ENCODE measurements at regions not wholly inside any gene's neighbourhood (a gene's known extent, or its start where the extent isn't known, plus 50 kb on each side); places are given as distances from the start of the nearest gene placed in this dataset.

GRCh38 chr7:153628406-153628805 is 423.8 kb upstream of the DPP6 start:
- DNase-seq, result peak in 1 of 2 donors; percentile 26
- Histone ChIP-seq H3K27ac (no peak overlapping the region), H3K36me3 (no peaks in the 10 kb centered on the region), H3K9me3 (no peaks in the 10 kb centered on the region), H3K4me3 (replicated peaks in 1 of 3) (no peak overlapping the region), H3K27me3 (no peaks in the 10 kb centered on the region), H3K4me1 (peaks cover 0 to 3% of the 10 kb centered on the region in 2 donors)
- 57 to 58% methylated on average over 6 of the region's 6 CpGs for WGBS, 2 donors
- TF ChIP-seq CTCF (IDR thresholded peaks at IDR 0.05), result no peak
- TF ChIP-seq POLR2A (IDR thresholded peaks at IDR 0.05), result no peak
- intact Hi-C loops (cut with DNase I), result no loop called here

GRCh38 chr7:153628825-153629224 is 423.4 kb upstream of the DPP6 start:
- H3K4me3 ChIP-seq (replicated peaks in 1 of 3), result no peak overlapping the region
- no peak for DNase-seq
- 72 to 83% methylated on average over 1 of the region's 1 CpG for WGBS, 2 donors
- H3K27me3 ChIP-seq, result no peaks in the 10 kb centered on the region
- TF ChIP-seq CTCF (IDR thresholded peaks at IDR 0.05) (no peak), POLR2A (IDR thresholded peaks at IDR 0.05) (no peak)
- H3K36me3 ChIP-seq, result no peaks in the 10 kb centered on the region
- no peak overlapping the region for H3K27ac ChIP-seq
- no peaks in the 10 kb centered on the region for H3K9me3 ChIP-seq
- intact Hi-C loops (cut with DNase I), result no loop called here
- peaks cover 0 to 3% of the 10 kb centered on the region in 2 donors for H3K4me1 ChIP-seq

GRCh38 chr7:153638821-153639435 is 413.3 kb upstream of the DPP6 start:
- intact Hi-C loops (cut with DNase I), result no loop called here
- no peak for DNase-seq
- WGBS, 2 donors, result 89 to 93% methylated on average over 10 of the region's 10 CpGs

GRCh38 chr7:153640586-153640985 is 411.6 kb upstream of the DPP6 start:
- no peaks in the 10 kb centered on the region for H3K9me3 ChIP-seq
- intact Hi-C loops (cut with DNase I), result no loop called here
- H3K27me3 ChIP-seq, result no peaks in the 10 kb centered on the region
- H3K4me3 ChIP-seq (replicated peaks in 1 of 3), result no peak overlapping the region
- H3K4me1 ChIP-seq, result no peaks in the 10 kb centered on the region
- TF ChIP-seq POLR2A (IDR thresholded peaks at IDR 0.05) (no peak), CTCF (IDR thresholded peaks at IDR 0.05) (no peak)
- no peak for DNase-seq
- no peak overlapping the region for H3K27ac ChIP-seq
- no peaks in the 10 kb centered on the region for H3K36me3 ChIP-seq
- 45 to 55% methylated on average over 2 of the region's 2 CpGs for WGBS, 2 donors

More at GRCh38 chr7:153638821-153639435, 413.3 kb upstream of the DPP6 start:
- Histone ChIP-seq H3K36me3 (no peaks in the 10 kb centered on the region), H3K27me3 (no peaks in the 10 kb centered on the region), H3K9me3 (no peaks in the 10 kb centered on the region), H3K4me1 (no peaks in the 10 kb centered on the region), H3K4me3 (replicated peaks in 1 of 3) (no peak overlapping the region), H3K27ac (no peak overlapping the region)
- TF ChIP-seq CTCF (IDR thresholded peaks at IDR 0.05) (no peak), POLR2A (IDR thresholded peaks at IDR 0.05) (no peak)

GRCh38 chr7:153641199-153641598 is 411.0 kb upstream of the DPP6 start:
- 70 to 83% methylated on average over 4 of the region's 4 CpGs for WGBS, 2 donors
- H3K27ac ChIP-seq, result no peak overlapping the region
- H3K4me1 ChIP-seq, result no peaks in the 10 kb centered on the region
- H3K27me3 ChIP-seq, result no peaks in the 10 kb centered on the region
- H3K4me3 ChIP-seq (replicated peaks in 1 of 3), result no peak overlapping the region
- H3K9me3 ChIP-seq, result no peaks in the 10 kb centered on the region
- DNase-seq, result no peak
- no peaks in the 10 kb centered on the region for H3K36me3 ChIP-seq
- TF ChIP-seq POLR2A (IDR thresholded peaks at IDR 0.05) (no peak), CTCF (IDR thresholded peaks at IDR 0.05) (no peak)
- intact Hi-C loops (cut with DNase I), result no loop called here

All from thyroid gland (tissue), 4 donors.